NCI-H187 (cell line): ENCODE measurements at regions not wholly inside any gene's neighbourhood (a gene's known extent, or its start where the extent isn't known, plus 50 kb on each side); places are given as distances from the start of the nearest gene placed in this dataset.

Source experiments
- DNase-seq, 2 experiments: peaks; one replicate each; lab custom pipeline; 2025; lab: John Stamatoyannopoulos, UW

- no peak for DNase-seq
These were observed 206.8 kb downstream of the LPIN1 start for GRCh38 chr2:11953258-11953657.

DNA sequence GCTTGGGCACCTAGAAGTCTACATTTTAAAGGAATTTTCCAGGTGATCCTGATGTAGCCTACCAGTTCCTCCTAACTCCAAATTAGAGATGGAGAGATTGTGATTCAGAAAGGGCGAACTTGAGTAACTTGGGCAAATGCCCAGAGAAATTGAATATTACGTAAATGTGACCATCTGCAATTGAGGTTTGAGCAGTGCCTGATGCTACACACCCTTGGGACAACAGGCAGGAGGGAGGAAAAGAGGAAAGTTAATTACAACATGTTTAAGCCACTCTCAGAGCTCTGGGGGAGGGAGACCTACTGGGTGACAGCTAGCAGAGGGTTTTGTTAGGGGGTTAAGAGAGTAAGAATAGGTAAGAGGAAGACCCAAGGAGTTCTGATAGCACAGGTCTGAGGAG lies 208.9 kb downstream of the LPIN1 start:
- no peak for DNase-seq

GRCh38 chr2:11955884-11956291 lies 209.5 kb downstream of the LPIN1 start:
- DNase-seq: no peak

GRCh38 chr2:11962707-11963328 lies 216.4 kb downstream of the LPIN1 start:
- no peak for DNase-seq

- DNase-seq: no peak
These were observed 217.5 kb downstream of the LPIN1 start for GRCh38 chr2:11963966-11964365.

DNA sequence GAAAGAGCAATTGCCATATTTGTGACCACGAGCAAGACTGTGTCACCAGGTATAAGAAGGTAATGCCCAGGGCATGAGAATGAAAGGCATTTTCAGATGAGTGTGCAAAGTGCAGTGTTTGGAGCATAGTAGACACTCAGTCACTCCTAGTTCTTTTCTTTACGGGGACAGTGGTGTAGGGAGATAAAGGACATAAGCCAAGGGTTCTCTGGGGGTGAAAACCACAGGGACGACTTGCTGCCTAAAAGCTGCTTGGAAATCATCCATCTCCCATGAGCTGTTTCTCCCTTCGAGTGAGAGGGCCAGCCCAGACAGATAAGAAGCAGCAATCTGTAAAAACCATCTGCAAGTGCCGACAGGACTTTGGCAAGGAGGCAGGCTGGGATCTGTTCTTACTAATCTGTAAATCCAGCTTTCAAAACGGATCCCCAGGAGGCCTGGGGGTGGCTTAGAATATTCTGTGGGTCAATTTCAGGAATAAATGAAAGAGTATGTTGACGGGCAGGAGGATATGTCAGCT lies 221.6 kb downstream of the LPIN1 start:
- DNase-seq: peak in 1 of 2 experiments; percentile 18

DNA sequence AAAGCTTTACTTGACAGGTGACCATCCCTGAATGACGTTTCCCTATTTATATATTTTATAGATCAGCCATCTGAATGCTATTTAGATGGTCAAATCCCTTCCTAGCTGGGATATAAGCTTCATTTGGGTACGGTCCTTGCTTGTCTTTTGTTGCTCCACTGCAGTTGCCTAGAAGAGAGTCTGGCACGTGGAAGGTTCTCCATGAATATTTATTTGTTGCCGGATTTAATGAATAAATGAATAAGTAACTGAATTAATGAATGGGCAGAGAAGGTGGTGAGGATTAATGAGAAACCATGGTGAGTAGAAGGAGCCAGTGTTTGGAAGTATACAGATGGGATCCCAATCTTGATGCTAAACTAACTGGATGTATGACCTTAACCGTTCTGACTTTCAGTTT lies 222.1 kb downstream of the LPIN1 start:
- no peak for DNase-seq

DNA sequence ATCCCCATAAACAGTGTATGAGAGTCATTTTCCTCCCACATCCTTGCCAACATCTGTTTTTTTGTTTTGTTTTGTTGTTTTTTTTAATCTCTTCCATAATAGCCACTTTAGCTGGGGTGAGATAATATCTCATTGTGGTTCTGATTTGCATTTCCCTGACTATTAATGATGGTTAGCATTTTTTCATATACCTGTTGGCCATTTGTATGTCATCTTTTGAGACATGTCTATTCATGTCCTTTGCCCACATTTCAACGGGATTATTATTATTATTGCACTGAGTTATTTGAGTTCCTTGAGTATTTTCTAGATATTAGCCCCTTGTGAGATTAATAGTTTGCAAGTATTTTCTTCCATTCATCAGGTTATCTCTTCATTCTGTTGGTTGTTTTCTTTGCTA lies 223.3 kb downstream of the LPIN1 start:
- no peak for DNase-seq

- no peak for DNase-seq
These were observed 228.1 kb downstream of the LPIN1 start for GRCh38 chr2:11974573-11974972.

DNA sequence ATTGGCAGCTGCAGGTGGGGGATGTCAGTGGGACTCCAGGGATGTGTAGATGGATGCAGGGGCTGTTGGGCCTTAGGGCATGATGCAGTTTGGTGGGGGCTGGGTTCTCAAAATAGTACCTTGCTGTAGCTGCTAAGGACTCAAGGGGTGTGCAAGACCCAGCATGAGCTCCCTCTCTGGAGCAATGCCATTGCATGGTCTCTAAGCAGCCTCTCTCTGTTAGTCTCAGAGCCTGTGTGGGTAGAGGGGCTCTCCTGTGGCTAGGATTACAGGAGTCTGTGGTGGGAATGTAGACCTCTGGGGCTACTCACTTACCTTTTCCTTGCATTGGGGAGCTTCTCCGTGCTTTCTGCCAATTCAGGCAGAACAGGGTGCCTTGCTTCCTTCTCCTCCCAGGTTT lies 228.9 kb downstream of the LPIN1 start:
- DNase-seq: no peak

GRCh38 chr2:11976073-11976472 lies 229.6 kb downstream of the LPIN1 start:
- DNase-seq: no peak

DNA sequence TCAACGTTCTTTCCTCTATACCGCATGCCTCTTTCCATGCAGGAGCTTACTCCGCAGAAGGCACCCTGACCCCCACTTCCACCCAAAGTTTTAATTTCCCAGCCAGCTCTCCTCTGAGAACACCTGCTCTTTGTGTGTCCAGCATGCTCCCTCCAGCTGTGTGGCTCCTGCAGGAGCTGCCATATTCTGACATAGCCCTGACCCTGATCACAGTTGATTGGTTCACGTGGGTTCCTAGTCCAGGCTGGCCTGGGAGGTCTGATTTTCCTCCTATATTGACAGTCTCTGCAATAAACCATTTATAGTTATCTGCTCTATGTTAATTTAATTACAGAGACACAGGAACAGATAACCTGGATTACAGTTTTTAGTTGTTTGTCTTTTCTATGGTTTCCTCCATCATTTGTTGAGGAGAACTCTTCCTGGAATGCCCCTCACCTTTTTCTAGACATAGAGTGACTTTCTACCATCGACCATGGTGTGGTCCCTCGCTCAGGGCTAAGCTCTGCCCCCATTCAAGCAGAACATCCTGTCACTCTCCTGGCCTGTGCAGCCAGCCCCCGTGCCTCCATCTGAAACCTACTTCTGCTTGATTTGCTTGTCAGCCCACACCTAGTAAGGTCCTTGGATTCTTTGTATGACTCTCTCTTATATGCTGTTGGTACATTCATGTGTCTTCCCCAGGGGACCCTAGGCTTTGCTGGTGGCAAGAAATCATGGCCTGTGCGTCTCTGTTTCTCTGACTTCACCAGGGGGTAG lies 231.5 kb downstream of the LPIN1 start:
- DNase-seq: no peak

GRCh38 chr2:11980809-11981208 lies 234.4 kb downstream of the LPIN1 start:
- DNase-seq: no peak

- DNase-seq: no peak
These were observed 237.0 kb downstream of the LPIN1 start for GRCh38 chr2:11983401-11983800.

- DNase-seq: no peak
These were observed 237.4 kb downstream of the LPIN1 start for GRCh38 chr2:11983870-11984269.

DNA sequence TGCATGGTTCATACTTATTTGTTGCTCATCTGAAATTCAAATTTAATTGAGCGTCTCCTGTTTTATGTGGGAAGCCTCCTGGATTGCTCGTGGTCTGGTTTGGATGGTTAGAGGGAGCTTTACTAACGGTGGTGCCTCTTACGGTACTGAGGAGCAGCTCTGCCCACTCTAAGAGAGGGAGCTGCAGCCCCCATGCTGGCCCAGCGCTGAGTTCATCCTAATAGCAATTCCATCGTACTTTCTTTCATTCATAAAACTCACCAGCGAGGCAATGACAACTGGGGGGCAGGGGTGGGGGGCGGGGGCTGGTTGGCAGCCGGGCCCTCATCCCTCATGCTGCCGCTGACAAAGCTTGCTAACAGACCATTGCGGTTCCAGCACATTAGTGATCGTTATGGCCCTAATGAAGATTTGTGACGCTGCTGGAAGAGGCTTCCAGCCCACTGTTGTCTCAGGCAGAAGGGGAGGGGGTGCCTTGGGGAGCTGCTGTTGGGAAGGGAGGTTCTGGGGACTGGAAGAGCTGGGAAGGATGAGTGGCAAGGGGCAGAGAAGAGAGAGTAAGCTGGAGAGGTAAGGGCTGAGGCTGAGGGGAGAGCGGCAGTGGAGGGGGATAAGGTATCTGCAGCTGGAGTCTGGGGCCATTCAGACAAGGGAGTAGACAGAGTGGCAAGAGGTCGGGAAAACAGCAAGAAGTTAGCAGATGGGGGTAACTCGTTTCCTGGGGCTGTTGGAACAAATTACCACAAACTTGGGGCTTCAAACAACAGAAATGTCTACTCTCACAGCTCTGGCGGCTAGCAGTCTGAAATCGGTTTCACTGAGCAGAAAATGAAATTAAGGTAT lies 238.1 kb downstream of the LPIN1 start:
- DNase-seq: no peak

DNA sequence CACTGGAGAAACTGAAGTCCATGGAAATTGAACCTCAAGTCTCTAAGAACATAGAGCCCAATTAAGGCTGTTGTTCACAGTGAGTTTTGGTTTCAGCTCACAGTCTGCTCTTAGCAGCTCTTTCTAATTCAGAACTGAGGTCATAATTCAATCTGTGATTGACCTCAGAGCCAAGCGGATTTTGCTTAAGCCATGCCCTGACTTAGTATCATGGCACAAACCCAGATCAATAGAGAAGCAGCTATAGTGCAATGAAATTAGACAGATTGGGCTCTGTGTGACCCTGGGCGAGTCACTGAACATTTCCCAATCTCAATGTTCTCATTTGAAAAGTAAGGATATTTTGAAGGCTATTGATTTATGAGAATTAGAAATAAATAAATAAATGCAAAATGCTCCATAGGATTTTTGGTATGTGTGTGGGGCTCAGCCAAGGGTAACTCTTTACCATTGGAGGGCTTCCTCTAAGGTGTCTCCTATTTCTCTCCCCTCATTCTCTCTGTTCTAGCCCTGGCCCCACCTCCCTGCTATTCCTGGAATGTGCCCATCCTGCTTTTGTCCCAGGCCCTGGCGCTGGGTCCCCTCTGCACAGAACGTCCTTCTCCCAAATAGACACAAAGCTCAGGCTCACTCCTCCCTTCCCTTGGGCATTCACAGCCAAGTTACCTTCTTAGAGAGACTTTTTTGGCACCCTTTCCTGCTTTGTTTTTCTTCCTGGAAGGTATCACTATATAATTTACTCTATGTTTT lies 239.6 kb downstream of the LPIN1 start:
- DNase-seq: no peak

DNA sequence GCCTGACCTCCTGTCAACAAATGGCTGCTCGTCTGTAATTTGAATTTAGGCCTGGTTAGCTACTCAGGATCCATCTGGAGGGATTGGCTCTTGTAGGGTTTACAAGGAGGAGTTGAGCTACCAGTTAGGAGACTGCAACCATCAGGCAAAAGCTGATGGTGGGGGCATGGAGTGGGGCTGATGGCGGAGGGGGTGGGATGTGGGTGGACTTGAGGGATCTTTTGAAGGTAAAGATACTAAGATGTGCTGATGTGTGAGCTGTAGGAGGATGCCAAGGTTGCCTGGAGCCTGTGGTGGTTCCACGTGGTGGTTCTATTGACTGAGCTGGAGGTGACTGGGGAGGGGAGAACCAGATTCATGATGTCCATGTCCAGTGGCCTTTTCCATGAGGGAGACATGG lies 240.7 kb downstream of the LPIN1 start:
- no peak for DNase-seq

DNA sequence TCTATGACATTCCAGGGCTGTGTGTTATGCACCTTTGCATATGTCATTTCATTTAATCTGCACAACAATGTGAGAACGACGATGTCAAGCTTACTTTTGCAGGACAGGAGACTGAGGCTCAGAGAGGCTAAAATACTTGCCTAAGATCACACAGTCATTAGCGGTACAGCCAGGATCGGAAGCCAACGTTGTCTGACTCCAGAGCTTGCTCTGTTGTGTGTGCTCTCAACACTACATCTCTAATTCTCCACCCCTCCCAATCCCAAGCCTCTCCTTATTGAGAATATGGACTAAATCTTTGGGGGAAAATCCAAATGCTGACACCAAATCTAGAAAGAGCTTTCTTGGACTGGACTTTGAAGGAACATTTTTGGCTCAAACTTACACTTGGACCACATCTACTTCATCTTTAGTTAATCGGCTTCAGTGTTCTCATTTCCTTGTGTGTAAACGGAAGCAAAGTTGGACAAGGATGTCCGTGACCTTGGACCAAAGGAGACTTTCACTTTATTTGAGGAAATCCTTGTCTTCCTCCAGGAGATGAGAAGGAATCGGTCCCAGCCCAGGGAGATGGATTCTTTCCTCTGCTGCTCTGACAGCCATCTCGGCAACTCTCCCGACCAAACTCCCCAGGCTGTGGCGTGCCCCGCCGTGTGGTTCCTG lies 242.4 kb downstream of the LPIN1 start:
- DNase-seq: no peak

GRCh38 chr2:11989354-11989703 lies 242.9 kb downstream of the LPIN1 start:
- DNase-seq: no peak

- DNase-seq: no peak
These were observed 244.1 kb downstream of the LPIN1 start for GRCh38 chr2:11990576-11990975.

GRCh38 chr2:11993749-11994148 lies 247.3 kb downstream of the LPIN1 start:
- DNase-seq: no peak
